K562 (cell line): ENCODE measurements at regions not wholly inside any gene's neighbourhood (a gene's known extent, or its start where the extent isn't known, plus 50 kb on each side); places are given as distances from the start of the nearest gene placed in this dataset.

Source experiments
- CCAR2 ChIP-seq: fragments of 200-400 bp; formaldehyde crosslinking; IDR thresholded peaks from 2 replicates; pipeline ENCODE4 v1.6.1; 2017; ENCODE audit warnings: mild to moderate bottlenecking, low read depth, low read length
- EP400 ChIP-seq: fragments of 450-650 bp; IDR thresholded peaks from 2 replicates; pipeline ENCODE4 v1.6.1; 2017; ENCODE audit warnings: antibody characterized with exemption, mild to moderate bottlenecking, moderate library complexity
- ETS2 ChIP-seq: IDR thresholded peaks from 2 replicates; pipeline ENCODE4 v1.6.1; 2016; ENCODE audit warnings: borderline replicate concordance, missing genetic modification characterization, mild to moderate bottlenecking, moderate library complexity, missing compliant biosample characterization; ENCODE audit not compliant: poor library complexity, severe bottlenecking
- TF ChIP-seq, protein P1 (sequence below), 2 experiments: fragments of 450-650 bp in 1 of 2; sonication (generic) in 1 of 2; formaldehyde crosslinking in 1 of 2; IDR thresholded peaks; 2 replicates each; pipeline versions ENCODE4 v1.7.1 to v1.9.0; 2016 to 2022; ENCODE audit warnings: inconsistent platforms in 1 of 2, mild to moderate bottlenecking in 1 of 2, missing genetic modification reagents in 1 of 2
- TF ChIP-seq, protein P2 (sequence below): fragments of 450-650 bp; formaldehyde crosslinking; IDR thresholded peaks from 2 replicates; pipeline ENCODE4 v1.4.0; 2020; ENCODE audit warnings: mild to moderate bottlenecking, mixed read lengths
- TF ChIP-seq, protein P3 (sequence below): fragments of 250-450 bp; sonication (Bioruptor Pico); IDR thresholded peaks from 2 replicates; pipeline ENCODE4 v1.4.0; 2020; ENCODE audit warnings: mild to moderate bottlenecking, moderate library complexity, borderline replicate concordance

DNA sequence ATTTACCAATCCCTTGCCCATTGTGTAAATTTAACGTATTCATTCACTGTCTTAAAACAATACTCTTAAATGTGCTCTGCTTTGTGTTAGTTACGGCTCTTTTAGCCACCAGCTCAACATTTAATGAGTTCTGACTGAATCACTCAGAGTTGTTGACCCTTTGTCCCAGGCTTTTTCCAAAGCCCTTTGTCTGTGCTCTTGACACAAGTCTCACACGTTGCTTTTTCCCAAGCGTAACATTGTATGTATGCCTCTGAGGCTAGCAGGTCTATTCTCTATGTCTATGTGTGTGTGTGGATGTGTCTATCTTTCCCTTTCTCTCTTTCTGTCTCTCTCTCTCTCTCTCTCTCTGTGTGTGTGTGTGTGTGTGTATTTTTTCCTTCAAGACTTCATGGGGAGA is 435.4 kb upstream of the GOLIM4 start (continued):
- TF ChIP-seq, protein P1, sequence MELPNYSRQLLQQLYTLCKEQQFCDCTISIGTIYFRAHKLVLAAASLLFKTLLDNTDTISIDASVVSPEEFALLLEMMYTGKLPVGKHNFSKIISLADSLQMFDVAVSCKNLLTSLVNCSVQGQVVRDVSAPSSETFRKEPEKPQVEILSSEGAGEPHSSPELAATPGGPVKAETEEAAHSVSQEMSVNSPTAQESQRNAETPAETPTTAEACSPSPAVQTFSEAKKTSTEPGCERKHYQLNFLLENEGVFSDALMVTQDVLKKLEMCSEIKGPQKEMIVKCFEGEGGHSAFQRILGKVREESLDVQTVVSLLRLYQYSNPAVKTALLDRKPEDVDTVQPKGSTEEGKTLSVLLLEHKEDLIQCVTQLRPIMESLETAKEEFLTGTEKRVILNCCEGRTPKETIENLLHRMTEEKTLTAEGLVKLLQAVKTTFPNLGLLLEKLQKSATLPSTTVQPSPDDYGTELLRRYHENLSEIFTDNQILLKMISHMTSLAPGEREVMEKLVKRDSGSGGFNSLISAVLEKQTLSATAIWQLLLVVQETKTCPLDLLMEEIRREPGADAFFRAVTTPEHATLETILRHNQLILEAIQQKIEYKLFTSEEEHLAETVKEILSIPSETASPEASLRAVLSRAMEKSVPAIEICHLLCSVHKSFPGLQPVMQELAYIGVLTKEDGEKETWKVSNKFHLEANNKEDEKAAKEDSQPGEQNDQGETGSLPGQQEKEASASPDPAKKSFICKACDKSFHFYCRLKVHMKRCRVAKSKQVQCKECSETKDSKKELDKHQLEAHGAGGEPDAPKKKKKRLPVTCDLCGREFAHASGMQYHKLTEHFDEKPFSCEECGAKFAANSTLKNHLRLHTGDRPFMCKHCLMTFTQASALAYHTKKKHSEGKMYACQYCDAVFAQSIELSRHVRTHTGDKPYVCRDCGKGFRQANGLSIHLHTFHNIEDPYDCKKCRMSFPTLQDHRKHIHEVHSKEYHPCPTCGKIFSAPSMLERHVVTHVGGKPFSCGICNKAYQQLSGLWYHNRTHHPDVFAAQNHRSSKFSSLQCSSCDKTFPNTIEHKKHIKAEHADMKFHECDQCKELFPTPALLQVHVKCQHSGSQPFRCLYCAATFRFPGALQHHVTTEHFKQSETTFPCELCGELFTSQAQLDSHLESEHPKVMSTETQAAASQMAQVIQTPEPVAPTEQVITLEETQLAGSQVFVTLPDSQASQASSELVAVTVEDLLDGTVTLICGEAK (IDR thresholded peaks at IDR 0.05): no peak
- TF ChIP-seq, protein P1 (CRISPR knock-in tag; IDR thresholded peaks at IDR 0.05): no peak
- TF ChIP-seq EP400: no peak
- TF ChIP-seq CCAR2: no peak
- TF ChIP-seq, protein P2, sequence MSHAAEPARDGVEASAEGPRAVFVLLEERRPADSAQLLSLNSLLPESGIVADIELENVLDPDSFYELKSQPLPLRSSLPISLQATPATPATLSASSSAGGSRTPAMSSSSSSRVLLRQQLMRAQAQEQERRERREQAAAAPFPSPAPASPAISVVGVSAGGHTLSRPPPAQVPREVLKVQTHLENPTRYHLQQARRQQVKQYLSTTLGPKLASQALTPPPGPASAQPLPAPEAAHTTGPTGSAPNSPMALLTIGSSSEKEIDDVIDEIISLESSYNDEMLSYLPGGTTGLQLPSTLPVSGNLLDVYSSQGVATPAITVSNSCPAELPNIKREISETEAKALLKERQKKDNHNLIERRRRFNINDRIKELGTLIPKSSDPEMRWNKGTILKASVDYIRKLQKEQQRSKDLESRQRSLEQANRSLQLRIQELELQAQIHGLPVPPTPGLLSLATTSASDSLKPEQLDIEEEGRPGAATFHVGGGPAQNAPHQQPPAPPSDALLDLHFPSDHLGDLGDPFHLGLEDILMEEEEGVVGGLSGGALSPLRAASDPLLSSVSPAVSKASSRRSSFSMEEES (CRISPR knock-in tag): no peak
- TF ChIP-seq, protein P3, sequence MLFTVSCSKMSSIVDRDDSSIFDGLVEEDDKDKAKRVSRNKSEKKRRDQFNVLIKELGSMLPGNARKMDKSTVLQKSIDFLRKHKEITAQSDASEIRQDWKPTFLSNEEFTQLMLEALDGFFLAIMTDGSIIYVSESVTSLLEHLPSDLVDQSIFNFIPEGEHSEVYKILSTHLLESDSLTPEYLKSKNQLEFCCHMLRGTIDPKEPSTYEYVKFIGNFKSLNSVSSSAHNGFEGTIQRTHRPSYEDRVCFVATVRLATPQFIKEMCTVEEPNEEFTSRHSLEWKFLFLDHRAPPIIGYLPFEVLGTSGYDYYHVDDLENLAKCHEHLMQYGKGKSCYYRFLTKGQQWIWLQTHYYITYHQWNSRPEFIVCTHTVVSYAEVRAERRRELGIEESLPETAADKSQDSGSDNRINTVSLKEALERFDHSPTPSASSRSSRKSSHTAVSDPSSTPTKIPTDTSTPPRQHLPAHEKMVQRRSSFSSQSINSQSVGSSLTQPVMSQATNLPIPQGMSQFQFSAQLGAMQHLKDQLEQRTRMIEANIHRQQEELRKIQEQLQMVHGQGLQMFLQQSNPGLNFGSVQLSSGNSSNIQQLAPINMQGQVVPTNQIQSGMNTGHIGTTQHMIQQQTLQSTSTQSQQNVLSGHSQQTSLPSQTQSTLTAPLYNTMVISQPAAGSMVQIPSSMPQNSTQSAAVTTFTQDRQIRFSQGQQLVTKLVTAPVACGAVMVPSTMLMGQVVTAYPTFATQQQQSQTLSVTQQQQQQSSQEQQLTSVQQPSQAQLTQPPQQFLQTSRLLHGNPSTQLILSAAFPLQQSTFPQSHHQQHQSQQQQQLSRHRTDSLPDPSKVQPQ (CRISPR knock-in tag): no peak
- no peak for TF ChIP-seq ETS2 (tag)
